ENCODE measurements at regions not wholly inside any gene's neighbourhood (a gene's known extent, or its start where the extent isn't known, plus 50 kb on each side); places are given as distances from the start of the nearest gene placed in this dataset.

DNA sequence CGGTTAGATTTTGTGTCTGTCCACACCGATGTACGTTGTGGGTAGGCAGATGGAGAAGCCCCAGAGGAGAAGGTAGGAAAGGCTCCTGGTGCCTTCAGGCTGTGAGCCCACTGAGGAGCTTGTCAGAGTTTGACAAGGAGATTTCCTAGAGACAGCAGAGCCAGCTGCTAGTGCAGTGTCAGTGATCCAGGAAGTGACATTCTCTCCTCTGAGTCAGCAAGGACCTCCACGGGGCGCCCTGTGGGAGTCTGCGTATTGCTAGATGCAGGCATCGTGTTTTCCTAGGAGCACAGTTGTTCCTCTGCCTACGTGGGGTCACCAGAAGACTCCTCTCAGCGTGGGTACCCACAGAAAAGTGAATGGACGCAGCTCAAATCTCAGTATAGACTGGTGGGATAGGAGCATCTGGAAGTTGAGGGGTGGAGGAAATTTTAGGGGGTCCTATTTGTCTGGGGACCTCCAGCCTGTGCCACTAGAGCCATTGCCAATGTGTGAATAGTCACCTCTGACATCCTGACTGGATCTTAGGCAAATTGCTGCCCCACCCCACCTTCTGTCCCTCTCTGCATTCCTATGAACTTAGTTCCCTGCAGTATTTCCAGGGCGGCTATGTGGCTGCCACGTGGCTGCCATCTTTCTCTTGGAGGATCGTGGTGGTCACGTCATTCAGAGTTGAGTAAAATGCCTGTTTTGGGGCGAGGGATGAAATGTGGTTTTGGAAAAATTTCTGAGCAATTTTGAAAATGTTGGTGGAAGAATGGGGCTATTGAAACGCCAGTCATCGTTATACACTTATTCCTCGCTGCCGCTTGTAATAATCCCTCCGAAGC is 84.8 kb upstream of the KLHL25 start:
- Histone ChIP-seq H3K27ac (ENCODE audit: low read depth in 1 of 3, low read length in 2 of 3) (no peak overlapping the region), H3K4me1 (ENCODE audit: control insufficient read depth in 3 of 3, insufficient read depth in 2 of 3, low read depth in 1 of 3, low read length in 2 of 3) (peaks cover 0 to 3% (median 0%) of the 10 kb centered on the region in 3 donors), H3K27me3 (ENCODE audit: control insufficient read depth in 3 of 3, insufficient read depth in 3 of 3, low read length in 3 of 3) (no peaks in the 10 kb centered on the region), H3K9me3 (ENCODE audit: control insufficient read depth in 2 of 2, insufficient read depth in 1 of 2, low read depth in 1 of 2, low read length in 1 of 2) (no peaks in the 10 kb centered on the region), H3K4me3 (ENCODE audit: low read depth in 1 of 3, low read length in 3 of 3) (no peak overlapping the region), H3K36me3 (ENCODE audit: control insufficient read depth in 3 of 3, insufficient read depth in 2 of 3, low read depth in 1 of 3, low read length in 3 of 3) (no peaks in the 10 kb centered on the region)
- 42 to 59% (median 49%) methylated on average over 20 of the region's 20 CpGs for WGBS, 3 donors
- FAIRE-seq (no peak), DNase-seq (peak in 1 of 2 donors; percentile 33)

DNA sequence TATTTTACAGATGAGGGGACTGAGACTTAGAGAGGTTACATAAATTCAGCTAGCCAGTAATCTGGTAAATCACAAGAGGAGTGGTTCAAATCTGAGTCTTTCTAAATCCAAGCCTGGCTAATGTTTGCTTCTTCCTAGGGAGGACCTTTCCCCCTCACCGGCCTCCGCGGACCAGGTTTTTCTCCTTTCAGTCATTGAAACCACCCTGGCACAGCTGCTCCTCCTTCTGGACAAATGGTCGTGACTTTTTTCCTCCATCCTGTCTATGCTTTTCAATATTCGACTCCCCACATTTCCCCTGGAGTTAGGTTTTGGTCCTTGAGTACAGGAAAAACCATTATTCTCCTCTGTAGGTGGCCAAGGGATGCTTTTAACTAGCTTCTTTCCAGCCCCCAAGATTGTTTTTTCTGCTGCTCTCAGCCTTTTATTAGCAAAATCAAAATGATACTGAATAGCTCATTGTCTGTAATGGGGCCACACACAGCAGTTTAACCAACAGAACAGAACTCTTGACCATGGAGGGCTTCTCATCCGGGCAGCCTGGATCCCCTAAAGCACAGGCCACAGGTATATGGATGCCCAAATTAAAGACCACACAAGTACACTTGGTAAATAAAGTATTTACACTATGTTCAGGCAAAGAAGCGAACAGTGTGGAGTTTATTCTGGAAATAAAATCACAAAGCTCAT is 85.9 kb upstream of the KLHL25 start:
- Histone ChIP-seq H3K27ac (ENCODE audit: low read depth in 1 of 3, low read length in 2 of 3) (no peak overlapping the region), H3K4me1 (ENCODE audit: control insufficient read depth in 3 of 3, insufficient read depth in 2 of 3, low read depth in 1 of 3, low read length in 2 of 3) (peaks cover 0 to 3% (median 0%) of the 10 kb centered on the region in 3 donors), H3K9me3 (ENCODE audit: control insufficient read depth in 2 of 2, insufficient read depth in 1 of 2, low read depth in 1 of 2, low read length in 1 of 2) (no peaks in the 10 kb centered on the region), H3K36me3 (ENCODE audit: control insufficient read depth in 3 of 3, insufficient read depth in 2 of 3, low read depth in 1 of 3, low read length in 3 of 3) (no peaks in the 10 kb centered on the region), H3K27me3 (ENCODE audit: control insufficient read depth in 3 of 3, insufficient read depth in 3 of 3, low read length in 3 of 3) (no peaks in the 10 kb centered on the region), H3K4me3 (ENCODE audit: low read depth in 1 of 3, low read length in 3 of 3) (no peak overlapping the region)
- FAIRE-seq, result no peak
- 66 to 77% (median 67%) methylated on average over 7 of the region's 7 CpGs for WGBS, 3 donors
- DNase-seq, result no peak

DNA sequence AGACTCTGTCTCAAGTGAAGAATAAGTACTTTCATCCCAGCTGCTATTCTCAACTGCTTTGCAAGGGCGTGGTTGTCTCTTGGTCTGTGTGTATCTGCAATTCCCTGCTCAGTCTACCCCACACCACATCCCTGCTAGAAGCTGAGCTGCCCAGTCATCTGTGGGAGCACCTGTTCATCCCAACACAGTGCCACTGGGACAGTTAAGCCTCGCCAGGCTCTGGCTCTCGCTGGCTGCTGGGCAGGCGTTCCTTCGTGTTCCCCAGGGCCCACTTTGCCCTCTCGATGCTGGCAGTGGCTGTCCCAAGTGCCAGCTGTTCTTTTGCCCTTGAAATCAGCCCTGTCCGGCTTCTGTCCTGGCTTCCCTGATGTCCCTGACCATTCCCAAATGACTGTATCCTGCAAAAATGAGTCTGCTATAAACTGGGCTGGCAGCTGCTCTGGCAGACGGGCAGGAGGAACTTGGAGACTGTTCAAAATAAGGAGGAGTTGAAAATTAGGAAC is 91.6 kb upstream of the KLHL25 start:
- 29 to 60% (median 46%) methylated on average over 8 of the region's 8 CpGs for WGBS, 3 donors
- no peak for FAIRE-seq

GRCh38 chr15:85889956-85890619 is 95.4 kb upstream of the KLHL25 start:
- 70 to 83% (median 77%) methylated on average over 12 of the region's 12 CpGs for WGBS, 3 donors
- no peak for FAIRE-seq
- Histone ChIP-seq H3K4me3 (ENCODE audit: low read depth in 1 of 3, low read length in 3 of 3) (no peak overlapping the region), H3K4me1 (ENCODE audit: control insufficient read depth in 3 of 3, insufficient read depth in 2 of 3, low read depth in 1 of 3, low read length in 2 of 3) (no peaks in the 10 kb centered on the region), H3K27ac (ENCODE audit: low read depth in 1 of 3, low read length in 2 of 3) (no peak overlapping the region), H3K36me3 (ENCODE audit: control insufficient read depth in 3 of 3, insufficient read depth in 2 of 3, low read depth in 1 of 3, low read length in 3 of 3) (no peaks in the 10 kb centered on the region), H3K9me3 (ENCODE audit: control insufficient read depth in 2 of 2, insufficient read depth in 1 of 2, low read depth in 1 of 2, low read length in 1 of 2) (no peaks in the 10 kb centered on the region), H3K27me3 (ENCODE audit: control insufficient read depth in 3 of 3, insufficient read depth in 3 of 3, low read length in 3 of 3) (peaks cover 0 to 4% (median 3%) of the 10 kb centered on the region in 3 donors)
- no peak for DNase-seq

More for the DNA sequence above, 91.6 kb upstream of the KLHL25 start:
- H3K4me3 ChIP-seq (ENCODE audit: low read depth in 1 of 3, low read length in 3 of 3), result no peak overlapping the region
- no peak for DNase-seq
- H3K4me1 ChIP-seq (ENCODE audit: control insufficient read depth in 3 of 3, insufficient read depth in 2 of 3, low read depth in 1 of 3, low read length in 2 of 3), result no peaks in the 10 kb centered on the region
- H3K27me3 ChIP-seq (ENCODE audit: control insufficient read depth in 3 of 3, insufficient read depth in 3 of 3, low read length in 3 of 3), result peaks cover 0 to 3% (median 0%) of the 10 kb centered on the region in 3 donors
- no peaks in the 10 kb centered on the region for H3K36me3 ChIP-seq (ENCODE audit: control insufficient read depth in 3 of 3, insufficient read depth in 2 of 3, low read depth in 1 of 3, low read length in 3 of 3)
- H3K9me3 ChIP-seq (ENCODE audit: control insufficient read depth in 2 of 2, insufficient read depth in 1 of 2, low read depth in 1 of 2, low read length in 1 of 2), result no peaks in the 10 kb centered on the region
- H3K27ac ChIP-seq (ENCODE audit: low read depth in 1 of 3, low read length in 2 of 3), result no peak overlapping the region

- Histone ChIP-seq H3K9me3 (ENCODE audit: control insufficient read depth in 2 of 2, insufficient read depth in 1 of 2, low read depth in 1 of 2, low read length in 1 of 2) (no peaks in the 10 kb centered on the region), H3K4me3 (ENCODE audit: low read depth in 1 of 3, low read length in 3 of 3) (no peak overlapping the region), H3K27me3 (ENCODE audit: control insufficient read depth in 3 of 3, insufficient read depth in 3 of 3, low read length in 3 of 3) (peaks cover 0 to 4% (median 3%) of the 10 kb centered on the region in 3 donors), H3K27ac (ENCODE audit: low read depth in 1 of 3, low read length in 2 of 3) (no peak overlapping the region), H3K4me1 (ENCODE audit: control insufficient read depth in 3 of 3, insufficient read depth in 2 of 3, low read depth in 1 of 3, low read length in 2 of 3) (no peaks in the 10 kb centered on the region), H3K36me3 (ENCODE audit: control insufficient read depth in 3 of 3, insufficient read depth in 2 of 3, low read depth in 1 of 3, low read length in 3 of 3) (no peaks in the 10 kb centered on the region)
- 48 to 71% (median 59%) methylated on average over 2 of the region's 2 CpGs for WGBS, 3 donors
- FAIRE-seq, result no peak
- no peak for DNase-seq
These were observed 95.9 kb upstream of the KLHL25 start for GRCh38 chr15:85890620-85890980.

DNA sequence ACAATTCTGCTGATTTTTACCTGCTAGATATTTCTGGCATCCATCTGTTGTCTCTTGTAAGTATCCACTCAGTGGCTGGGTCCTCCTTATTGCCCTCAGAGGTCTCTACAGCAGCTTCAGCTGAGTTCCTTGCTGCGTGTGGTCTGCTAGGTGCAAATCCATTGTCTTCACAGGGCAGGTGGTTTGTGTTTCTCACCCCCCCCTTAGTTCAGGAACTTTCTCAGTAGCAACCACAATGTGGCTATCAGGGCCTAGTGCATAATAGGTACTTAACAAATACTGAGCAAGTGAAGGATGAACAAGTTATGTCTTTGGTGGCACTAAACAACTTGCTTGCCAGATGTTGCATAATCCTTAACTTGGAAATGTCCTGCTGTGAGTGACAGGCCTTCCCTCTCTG is 96.7 kb upstream of the KLHL25 start:
- Histone ChIP-seq H3K27me3 (ENCODE audit: control insufficient read depth in 3 of 3, insufficient read depth in 3 of 3, low read length in 3 of 3) (peaks cover 0 to 4% (median 3%) of the 10 kb centered on the region in 3 donors), H3K4me3 (ENCODE audit: low read depth in 1 of 3, low read length in 3 of 3) (no peak overlapping the region), H3K4me1 (ENCODE audit: control insufficient read depth in 3 of 3, insufficient read depth in 2 of 3, low read depth in 1 of 3, low read length in 2 of 3) (no peaks in the 10 kb centered on the region), H3K36me3 (ENCODE audit: control insufficient read depth in 3 of 3, insufficient read depth in 2 of 3, low read depth in 1 of 3, low read length in 3 of 3) (no peaks in the 10 kb centered on the region), H3K9me3 (ENCODE audit: control insufficient read depth in 2 of 2, insufficient read depth in 1 of 2, low read depth in 1 of 2, low read length in 1 of 2) (no peaks in the 10 kb centered on the region), H3K27ac (ENCODE audit: low read depth in 1 of 3, low read length in 2 of 3) (no peak overlapping the region)
- 76 to 94% (median 90%) methylated on average over 1 of the region's 1 CpG for WGBS, 3 donors
- DNase-seq (no peak), FAIRE-seq (no peak)

- no peak for DNase-seq
- 58 to 68% (median 59%) methylated on average over 3 of the region's 3 CpGs for WGBS, 3 donors
- H3K4me3 ChIP-seq (ENCODE audit: low read depth in 1 of 3, low read length in 3 of 3), result no peak overlapping the region
- no peak overlapping the region for H3K27ac ChIP-seq (ENCODE audit: low read depth in 1 of 3, low read length in 2 of 3)
- no peaks in the 10 kb centered on the region for H3K4me1 ChIP-seq (ENCODE audit: control insufficient read depth in 3 of 3, insufficient read depth in 2 of 3, low read depth in 1 of 3, low read length in 2 of 3)
- peaks cover 0 to 4% (median 3%) of the 10 kb centered on the region in 3 donors for H3K27me3 ChIP-seq (ENCODE audit: control insufficient read depth in 3 of 3, insufficient read depth in 3 of 3, low read length in 3 of 3)
- H3K36me3 ChIP-seq (ENCODE audit: control insufficient read depth in 3 of 3, insufficient read depth in 2 of 3, low read depth in 1 of 3, low read length in 3 of 3), result no peaks in the 10 kb centered on the region
- FAIRE-seq, result no peak
- no peaks in the 10 kb centered on the region for H3K9me3 ChIP-seq (ENCODE audit: control insufficient read depth in 2 of 2, insufficient read depth in 1 of 2, low read depth in 1 of 2, low read length in 1 of 2)
These were observed 97.5 kb upstream of the KLHL25 start for GRCh38 chr15:85892232-85892631.

DNA sequence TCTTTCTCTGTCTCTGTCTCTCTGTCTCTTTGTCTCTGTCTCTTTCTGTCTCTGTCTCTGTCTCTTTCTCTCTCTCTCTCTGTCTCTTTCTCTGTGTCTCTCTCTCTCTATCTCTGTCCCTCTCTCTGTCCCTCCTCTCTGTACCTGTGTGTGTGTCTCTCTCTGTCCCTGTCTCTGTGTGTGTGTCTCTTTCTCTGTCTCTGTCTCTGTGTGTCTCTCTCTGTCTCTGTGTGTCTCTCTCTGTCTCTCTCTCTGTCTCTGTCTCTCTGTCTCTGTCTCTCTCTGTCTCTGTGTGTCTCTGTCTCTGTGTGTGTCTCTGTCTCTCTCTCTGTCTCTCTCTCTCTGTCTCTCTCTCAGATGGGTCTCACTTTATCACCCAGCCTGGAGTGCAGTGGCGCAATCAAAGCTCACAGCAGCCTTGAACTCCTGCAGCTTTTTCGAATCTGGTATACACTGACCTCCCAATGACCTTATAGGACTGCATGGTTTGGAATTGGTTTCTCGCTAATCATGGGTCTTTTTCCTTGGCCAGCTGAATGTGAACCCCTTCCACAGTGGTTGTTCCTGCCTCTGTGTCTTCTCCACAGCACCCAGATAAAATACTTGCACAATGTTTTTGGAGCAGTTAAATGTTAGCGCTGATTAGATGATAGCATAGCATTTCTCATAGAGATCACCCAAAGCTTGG is 102.6 kb upstream of the KLHL25 start:
- Histone ChIP-seq H3K4me3 (ENCODE audit: low read depth in 1 of 3, low read length in 3 of 3) (no peak overlapping the region), H3K27ac (ENCODE audit: low read depth in 1 of 3, low read length in 2 of 3) (no peak overlapping the region), H3K4me1 (ENCODE audit: control insufficient read depth in 3 of 3, insufficient read depth in 2 of 3, low read depth in 1 of 3, low read length in 2 of 3) (no peaks in the 10 kb centered on the region), H3K27me3 (ENCODE audit: control insufficient read depth in 3 of 3, insufficient read depth in 3 of 3, low read length in 3 of 3) (peaks cover 0 to 6% (median 3%) of the 10 kb centered on the region in 3 donors), H3K36me3 (ENCODE audit: control insufficient read depth in 3 of 3, insufficient read depth in 2 of 3, low read depth in 1 of 3, low read length in 3 of 3) (no peaks in the 10 kb centered on the region), H3K9me3 (ENCODE audit: control insufficient read depth in 2 of 2, insufficient read depth in 1 of 2, low read depth in 1 of 2, low read length in 1 of 2) (no peaks in the 10 kb centered on the region)
- DNase-seq, result no peak
- 47 to 64% (median 53%) methylated on average over 4 of the region's 4 CpGs for WGBS, 3 donors
- FAIRE-seq, result no peak

Measured in small intestine (tissue), 7 donors.